ENCODE measurements at regions not wholly inside any gene's neighbourhood (a gene's known extent, or its start where the extent isn't known, plus 50 kb on each side); places are given as distances from the start of the nearest gene placed in this dataset.

DNA sequence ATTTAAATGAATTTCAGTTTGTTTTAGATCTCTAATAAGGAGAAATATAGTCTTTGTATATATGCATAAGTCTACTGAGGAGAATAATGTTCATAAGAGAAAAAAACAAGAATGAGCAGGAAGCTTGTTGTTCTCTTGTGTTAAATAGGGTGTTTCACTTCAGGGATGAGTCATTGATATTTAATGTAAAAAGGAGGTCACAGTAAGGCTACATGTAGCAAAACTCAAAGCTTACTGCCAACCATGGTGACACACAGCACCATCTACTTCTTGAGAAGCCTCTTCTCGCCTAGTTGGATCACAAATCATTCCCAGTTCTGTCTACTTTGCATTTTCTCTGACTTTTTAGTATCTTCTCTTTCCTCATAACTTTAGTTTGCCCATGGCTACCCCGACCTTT, 1466.0 kb upstream of the C9orf72 start:
- TF ChIP-seq, protein P1, sequence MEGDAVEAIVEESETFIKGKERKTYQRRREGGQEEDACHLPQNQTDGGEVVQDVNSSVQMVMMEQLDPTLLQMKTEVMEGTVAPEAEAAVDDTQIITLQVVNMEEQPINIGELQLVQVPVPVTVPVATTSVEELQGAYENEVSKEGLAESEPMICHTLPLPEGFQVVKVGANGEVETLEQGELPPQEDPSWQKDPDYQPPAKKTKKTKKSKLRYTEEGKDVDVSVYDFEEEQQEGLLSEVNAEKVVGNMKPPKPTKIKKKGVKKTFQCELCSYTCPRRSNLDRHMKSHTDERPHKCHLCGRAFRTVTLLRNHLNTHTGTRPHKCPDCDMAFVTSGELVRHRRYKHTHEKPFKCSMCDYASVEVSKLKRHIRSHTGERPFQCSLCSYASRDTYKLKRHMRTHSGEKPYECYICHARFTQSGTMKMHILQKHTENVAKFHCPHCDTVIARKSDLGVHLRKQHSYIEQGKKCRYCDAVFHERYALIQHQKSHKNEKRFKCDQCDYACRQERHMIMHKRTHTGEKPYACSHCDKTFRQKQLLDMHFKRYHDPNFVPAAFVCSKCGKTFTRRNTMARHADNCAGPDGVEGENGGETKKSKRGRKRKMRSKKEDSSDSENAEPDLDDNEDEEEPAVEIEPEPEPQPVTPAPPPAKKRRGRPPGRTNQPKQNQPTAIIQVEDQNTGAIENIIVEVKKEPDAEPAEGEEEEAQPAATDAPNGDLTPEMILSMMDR (IDR thresholded peaks at IDR 0.05), result no peak

DNA sequence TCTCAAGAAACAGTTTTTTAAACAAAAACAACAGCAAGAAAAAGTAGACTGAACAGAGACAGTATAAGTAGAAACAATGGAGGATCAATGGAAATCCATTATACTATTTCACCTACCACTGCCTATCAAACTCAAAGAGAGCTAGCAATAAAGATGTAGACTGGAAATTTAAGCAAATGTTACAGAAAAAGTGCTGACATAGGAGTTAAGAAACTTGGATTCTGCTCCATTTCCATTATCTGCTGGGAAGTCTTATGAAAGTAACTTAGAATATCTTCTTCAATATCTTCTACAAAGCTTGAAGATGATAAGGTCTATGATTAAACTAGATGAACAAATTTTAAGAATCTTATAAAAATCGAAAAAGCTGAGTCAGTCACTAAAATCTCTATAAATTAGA, 1469.8 kb upstream of the C9orf72 start:
- TF ChIP-seq, protein P1 (IDR thresholded peaks at IDR 0.05), result no peak

DNA sequence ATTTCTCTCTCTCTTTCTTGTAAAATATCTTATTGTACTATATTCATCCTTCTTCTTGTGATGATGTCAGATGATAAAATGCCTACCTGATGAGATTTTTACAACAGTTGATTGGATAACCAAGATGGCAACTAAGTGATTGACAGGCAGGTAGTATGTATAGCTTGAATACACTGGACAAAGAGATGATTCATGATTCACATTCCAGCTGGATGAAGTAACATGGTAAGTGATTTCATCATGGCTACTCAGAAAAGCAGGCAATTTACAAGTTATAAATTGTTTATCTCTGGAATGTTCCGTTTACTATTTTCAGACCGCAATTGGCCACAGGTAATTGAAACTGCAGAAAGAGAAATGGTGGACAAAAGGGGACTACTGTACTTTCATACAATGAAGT, 1471.7 kb upstream of the C9orf72 start:
- TF ChIP-seq, protein P1 (IDR thresholded peaks at IDR 0.05), result no peak

DNA sequence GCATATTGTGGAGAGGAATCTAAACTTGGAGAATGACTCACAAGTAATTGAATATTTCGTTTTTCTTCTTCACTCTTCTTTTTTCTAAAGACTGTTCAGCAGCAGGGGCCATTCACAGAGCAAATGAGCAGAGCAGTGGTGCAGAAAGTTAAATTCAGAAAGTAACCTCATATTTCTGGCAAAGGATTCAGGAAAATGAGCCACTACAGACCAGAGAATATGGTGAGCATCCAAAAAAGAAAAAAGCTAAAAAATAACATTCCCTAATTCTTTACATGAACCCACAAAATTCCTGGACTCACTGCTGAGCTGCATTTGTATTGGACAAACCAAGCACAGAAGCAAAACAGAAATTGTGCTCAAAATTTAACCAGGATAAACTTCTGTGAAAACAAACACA, 1486.8 kb upstream of the C9orf72 start:
- TF ChIP-seq, protein P1 (IDR thresholded peaks at IDR 0.05), result no peak

DNA sequence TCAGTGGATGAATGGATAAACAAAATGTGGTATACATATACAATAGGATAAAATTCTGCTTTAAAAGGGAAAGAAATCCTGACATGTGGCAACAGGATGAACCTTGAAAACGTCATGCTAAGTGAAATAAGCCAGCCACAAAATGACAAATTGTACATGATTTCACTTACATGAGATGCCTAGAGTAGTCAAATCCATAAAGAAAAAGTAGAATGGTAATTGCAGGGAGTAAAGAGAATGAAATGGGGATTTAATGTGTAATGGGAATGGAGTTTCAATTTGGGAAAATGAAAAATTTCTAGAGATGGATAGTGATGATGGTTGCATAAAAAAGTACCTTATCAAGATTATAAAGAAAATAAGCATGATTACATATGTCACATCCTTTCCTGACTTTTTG, 1489.2 kb upstream of the C9orf72 start:
- TF ChIP-seq, protein P1 (IDR thresholded peaks at IDR 0.05), result no peak

DNA sequence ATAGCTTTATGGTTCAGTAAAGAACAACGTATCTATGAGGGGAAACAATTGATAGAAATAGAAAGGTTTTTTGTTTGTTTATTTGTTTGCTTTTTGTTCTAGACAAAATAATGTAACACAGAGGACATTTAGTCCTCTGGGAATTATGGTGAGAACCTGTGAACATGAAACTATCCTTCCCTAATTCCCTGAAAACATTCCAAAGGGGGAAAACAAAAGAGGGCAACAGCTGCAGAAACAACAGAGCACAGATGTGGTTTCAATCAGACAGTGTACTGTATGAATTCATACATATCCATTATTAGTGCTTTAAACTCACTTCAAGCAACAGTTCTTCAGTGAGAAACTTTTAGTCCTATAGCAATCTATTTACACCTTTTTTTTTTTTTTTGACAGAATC, 1489.8 kb upstream of the C9orf72 start:
- TF ChIP-seq, protein P1 (IDR thresholded peaks at IDR 0.05), result no peak

DNA sequence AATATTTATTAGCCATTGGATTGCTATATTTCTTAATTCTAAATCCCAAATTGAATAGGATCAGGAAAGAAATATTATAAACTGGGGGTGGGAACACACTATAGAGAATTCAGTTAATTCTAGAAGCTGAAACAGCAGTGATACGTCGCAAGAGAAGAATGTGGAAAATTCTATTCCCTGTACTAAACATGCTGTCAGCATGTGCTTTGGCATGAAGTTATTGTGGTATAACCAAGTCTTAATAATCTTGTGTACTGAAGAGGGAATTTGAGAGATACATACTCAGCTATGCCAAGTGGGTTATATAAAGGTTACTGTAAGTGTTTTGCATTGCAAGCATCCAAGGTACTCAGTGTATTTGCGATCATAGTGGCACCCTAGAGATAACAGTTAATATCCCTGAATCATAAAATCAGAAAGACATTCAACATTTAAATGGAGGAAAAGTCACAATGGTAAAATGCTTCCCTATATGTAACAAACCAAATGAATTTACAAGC, 1492.9 kb upstream of the C9orf72 start:
- TF ChIP-seq, protein P1 (IDR thresholded peaks at IDR 0.05), result no peak

DNA sequence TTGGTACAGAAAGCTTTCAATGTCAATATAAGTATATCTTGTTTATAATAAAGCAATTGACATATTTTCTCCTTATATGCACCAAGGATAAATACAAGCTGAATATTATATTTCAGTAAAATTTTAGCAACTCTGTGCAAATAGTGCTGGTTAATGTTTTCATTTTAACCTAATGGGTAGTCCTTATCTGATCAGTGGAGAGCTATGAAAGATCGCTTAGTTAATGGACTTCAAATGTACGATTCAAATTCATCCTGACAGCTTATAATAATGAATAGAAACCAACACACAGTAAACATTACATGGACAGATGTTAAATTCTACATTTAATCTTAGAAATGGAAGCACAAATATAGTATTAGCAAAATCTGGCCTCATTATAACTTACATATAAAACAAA, 1495.2 kb upstream of the C9orf72 start:
- TF ChIP-seq, protein P1 (IDR thresholded peaks at IDR 0.05), result no peak
